ENCODE measurements at regions not wholly inside any gene's neighbourhood (a gene's known extent, or its start where the extent isn't known, plus 50 kb on each side); places are given as distances from the start of the nearest gene placed in this dataset.

DNA sequence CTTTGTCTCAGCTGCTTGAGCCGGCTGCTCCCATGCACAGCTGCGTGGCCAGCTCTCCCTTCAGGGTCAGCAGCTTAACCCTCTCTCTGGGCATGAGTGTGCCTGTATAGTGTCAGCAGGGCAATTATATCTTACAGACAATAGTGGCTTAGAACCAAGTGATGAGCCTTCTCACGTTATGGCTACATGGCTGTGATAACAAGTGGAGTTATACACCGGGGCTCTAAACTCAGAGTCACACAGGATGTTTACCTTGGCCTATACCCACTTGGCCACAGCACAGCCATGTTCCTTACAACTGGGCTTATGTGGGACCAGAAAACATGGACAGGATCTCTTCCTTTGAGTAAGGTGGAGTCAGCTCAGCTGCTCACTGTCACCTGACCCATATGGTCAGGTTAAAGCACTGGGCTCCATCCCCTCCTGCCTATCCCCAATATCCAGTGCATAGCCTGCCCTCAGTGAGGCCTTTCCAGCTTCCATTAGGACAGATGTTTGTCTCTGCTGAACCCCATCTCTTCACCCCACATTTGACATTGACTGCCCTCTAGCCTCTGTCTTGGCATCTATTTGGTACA lies 294.2 kb upstream of the NCKAP5 start:
- H3K9me3 ChIP-seq: no peaks in the 10 kb centered on the region
- ATAC-seq (no peak), DNase-seq (no peak)
- H3K36me3 ChIP-seq (ENCODE audit: insufficient read depth in 1 of 2, low read depth in 1 of 2): no peaks in the 10 kb centered on the region
- TF ChIP-seq, protein P1, sequence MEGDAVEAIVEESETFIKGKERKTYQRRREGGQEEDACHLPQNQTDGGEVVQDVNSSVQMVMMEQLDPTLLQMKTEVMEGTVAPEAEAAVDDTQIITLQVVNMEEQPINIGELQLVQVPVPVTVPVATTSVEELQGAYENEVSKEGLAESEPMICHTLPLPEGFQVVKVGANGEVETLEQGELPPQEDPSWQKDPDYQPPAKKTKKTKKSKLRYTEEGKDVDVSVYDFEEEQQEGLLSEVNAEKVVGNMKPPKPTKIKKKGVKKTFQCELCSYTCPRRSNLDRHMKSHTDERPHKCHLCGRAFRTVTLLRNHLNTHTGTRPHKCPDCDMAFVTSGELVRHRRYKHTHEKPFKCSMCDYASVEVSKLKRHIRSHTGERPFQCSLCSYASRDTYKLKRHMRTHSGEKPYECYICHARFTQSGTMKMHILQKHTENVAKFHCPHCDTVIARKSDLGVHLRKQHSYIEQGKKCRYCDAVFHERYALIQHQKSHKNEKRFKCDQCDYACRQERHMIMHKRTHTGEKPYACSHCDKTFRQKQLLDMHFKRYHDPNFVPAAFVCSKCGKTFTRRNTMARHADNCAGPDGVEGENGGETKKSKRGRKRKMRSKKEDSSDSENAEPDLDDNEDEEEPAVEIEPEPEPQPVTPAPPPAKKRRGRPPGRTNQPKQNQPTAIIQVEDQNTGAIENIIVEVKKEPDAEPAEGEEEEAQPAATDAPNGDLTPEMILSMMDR (IDR thresholded peaks at IDR 0.05): no peak
- H3K27me3 ChIP-seq (ENCODE audit: insufficient read depth in 3 of 3, low read length in 2 of 3): peaks cover 0 to 2% (median 0%) of the 10 kb centered on the region in 3 donors
- no peaks in the 10 kb centered on the region for H3K4me1 ChIP-seq
- H3K4me3 ChIP-seq: no peak overlapping the region
- 35 to 58% (median 55%) methylated on average over 4 of the region's 4 CpGs for WGBS, 3 donors
- no peak overlapping the region for H3K27ac ChIP-seq
- intact Hi-C loops (cut with DNase I): no loop called here

DNA sequence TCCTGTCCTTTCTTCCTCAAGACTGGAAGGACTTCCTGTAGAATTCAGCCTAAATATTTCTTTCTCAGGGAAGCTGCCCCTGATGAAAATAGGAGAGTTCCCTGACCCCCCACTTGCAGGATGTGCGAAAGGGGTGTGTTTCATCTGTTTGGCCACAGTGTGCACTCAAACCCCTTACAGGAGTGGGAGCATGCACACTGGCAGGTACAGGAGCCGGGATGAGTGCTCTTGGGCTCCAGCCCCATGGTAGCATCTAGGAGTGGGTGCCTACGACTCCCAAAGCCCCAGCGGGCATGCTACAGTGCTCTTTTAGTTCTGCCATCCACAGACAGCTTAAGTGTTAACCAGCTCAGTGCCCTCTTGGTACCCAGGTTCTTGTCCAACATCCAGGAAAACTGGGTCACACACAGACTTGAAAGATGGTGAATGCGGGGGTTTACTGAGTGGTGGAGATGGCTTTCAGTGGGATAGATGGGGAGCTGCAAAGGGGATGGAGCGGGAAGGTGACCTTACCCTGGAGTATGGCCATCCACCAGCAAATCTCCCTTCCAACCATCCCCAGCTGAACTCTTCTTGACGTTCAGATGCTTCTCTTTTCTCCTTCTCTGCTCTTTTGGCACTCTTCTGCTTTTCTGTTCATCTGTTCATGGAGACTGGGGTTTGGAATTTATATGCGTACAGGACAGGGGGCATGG lies 295.0 kb upstream of the NCKAP5 start:
- TF ChIP-seq, protein P1 (IDR thresholded peaks at IDR 0.05): no peak
- Histone ChIP-seq H3K4me3 (no peak overlapping the region), H3K27me3 (ENCODE audit: insufficient read depth in 3 of 3, low read length in 2 of 3) (peaks cover 0 to 2% (median 0%) of the 10 kb centered on the region in 3 donors), H3K9me3 (no peaks in the 10 kb centered on the region), H3K4me1 (no peaks in the 10 kb centered on the region), H3K36me3 (ENCODE audit: insufficient read depth in 1 of 2, low read depth in 1 of 2) (no peaks in the 10 kb centered on the region), H3K27ac (no peak overlapping the region)
- DNase-seq (no peak), ATAC-seq (no peak)
- 88 to 90% (median 90%) methylated on average over 8 of the region's 8 CpGs for WGBS, 3 donors
- intact Hi-C loops (cut with DNase I): no loop called here

DNA sequence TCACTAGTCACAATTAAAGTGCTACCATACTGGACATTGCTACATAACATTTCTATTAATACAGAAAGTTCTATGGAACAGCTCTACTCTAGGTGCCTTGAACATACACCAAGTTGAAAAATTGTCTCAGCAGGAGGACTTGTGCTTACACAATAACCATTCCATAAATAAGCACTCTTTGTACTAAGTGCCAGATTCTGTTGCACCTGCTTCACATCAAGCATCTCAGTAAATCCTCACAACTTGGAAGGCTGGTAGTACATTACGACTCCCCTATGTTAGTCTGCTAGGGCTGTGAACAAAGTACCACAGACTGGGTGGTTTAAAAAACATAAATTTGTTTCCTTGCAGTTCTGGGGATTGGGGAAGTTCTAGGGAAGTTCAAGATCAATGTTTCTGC lies 296.9 kb upstream of the NCKAP5 start:
- Histone ChIP-seq H3K9me3 (no peaks in the 10 kb centered on the region), H3K4me3 (no peak overlapping the region), H3K27me3 (ENCODE audit: insufficient read depth in 3 of 3, low read length in 2 of 3) (peaks cover 0 to 2% (median 0%) of the 10 kb centered on the region in 3 donors), H3K4me1 (no peaks in the 10 kb centered on the region), H3K36me3 (ENCODE audit: insufficient read depth in 1 of 2, low read depth in 1 of 2) (no peaks in the 10 kb centered on the region), H3K27ac (no peak overlapping the region)
- no peak for DNase-seq
- 20 to 24% (median 22%) methylated on average over 1 of the region's 1 CpG for WGBS, 3 donors
- intact Hi-C loops (cut with DNase I): no loop called here
- ATAC-seq: peak; percentile 43 to 70 (median 64)
- TF ChIP-seq, protein P1 (IDR thresholded peaks at IDR 0.05): no peak

DNA sequence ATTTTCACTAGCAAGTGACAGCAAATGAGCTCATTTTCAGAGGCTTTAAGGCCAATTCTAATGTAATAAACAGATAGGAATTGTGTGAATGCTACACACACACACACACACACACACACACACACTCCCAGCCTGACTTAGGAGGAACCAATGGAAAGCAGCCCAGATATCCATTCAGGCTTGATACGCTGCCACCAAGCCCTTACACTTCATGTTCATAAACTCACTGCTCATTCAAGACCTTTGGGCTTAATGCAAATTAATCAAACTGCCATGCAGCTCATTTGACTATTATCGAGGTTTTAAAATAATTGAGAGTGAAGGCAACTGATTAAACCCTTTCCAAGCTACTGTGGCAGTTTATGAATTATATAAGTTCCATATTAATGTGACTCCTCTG lies 298.9 kb upstream of the NCKAP5 start:
- Histone ChIP-seq H3K9me3 (no peaks in the 10 kb centered on the region), H3K4me1 (no peaks in the 10 kb centered on the region), H3K4me3 (no peak overlapping the region), H3K36me3 (ENCODE audit: insufficient read depth in 1 of 2, low read depth in 1 of 2) (no peaks in the 10 kb centered on the region), H3K27me3 (ENCODE audit: insufficient read depth in 3 of 3, low read length in 2 of 3) (no peaks in the 10 kb centered on the region), H3K27ac (no peak overlapping the region)
- 68 to 76% (median 71%) methylated on average over 2 of the region's 2 CpGs for WGBS, 3 donors
- TF ChIP-seq, protein P1 (IDR thresholded peaks at IDR 0.05): no peak
- intact Hi-C loops (cut with DNase I): no loop called here
- no peak for DNase-seq
- ATAC-seq: no peak

Data from psoas muscle (tissue), 7 donors.